BE2C (cell line): ENCODE measurements at regions not wholly inside any gene's neighbourhood (a gene's known extent, or its start where the extent isn't known, plus 50 kb on each side); places are given as distances from the start of the nearest gene placed in this dataset.

Experiments used
- DNase-seq: peaks from one replicate; pipeline ENCODE4 v3.0.0-alpha.2; 2020
- H3K27me3 ChIP-seq: fragments of 250-450 bp; sonication (Bioruptor Pico); 2 replicates; pipeline ENCODE4 v1.5.1; 2020; ENCODE audit warnings: mild to moderate bottlenecking
- H3K36me3 ChIP-seq: fragments of 250-450 bp; sonication (Bioruptor Pico); 2 replicates; pipeline ENCODE4 v1.5.1; 2020; ENCODE audit warnings: mild to moderate bottlenecking
- H3K4me1 ChIP-seq: fragments of 250-450 bp; sonication (Bioruptor Pico); 2 replicates; pipeline ENCODE4 v1.5.1; 2020
- H3K4me3 ChIP-seq: 2 replicates; pipeline ENCODE4 v1.5.1; 2011; ENCODE audit warnings: low read depth, low read length
- H3K9me3 ChIP-seq: fragments of 250-450 bp; sonication (Bioruptor Pico); 2 replicates; pipeline ENCODE4 v1.5.1; 2020
- TF ChIP-seq, protein P1 (sequence below): IDR thresholded peaks from 2 replicates; pipeline ENCODE4 v1.5.1; 2012; ENCODE audit warnings: mild to moderate bottlenecking, low read depth, low read length

- Histone ChIP-seq H3K9me3 (no peaks in the 10 kb centered on the region), H3K4me3 (no peak overlapping the region), H3K36me3 (no peaks in the 10 kb centered on the region), H3K4me1 (no peaks in the 10 kb centered on the region), H3K27me3 (no peaks in the 10 kb centered on the region)
- no peak for DNase-seq
- TF ChIP-seq, protein P1, sequence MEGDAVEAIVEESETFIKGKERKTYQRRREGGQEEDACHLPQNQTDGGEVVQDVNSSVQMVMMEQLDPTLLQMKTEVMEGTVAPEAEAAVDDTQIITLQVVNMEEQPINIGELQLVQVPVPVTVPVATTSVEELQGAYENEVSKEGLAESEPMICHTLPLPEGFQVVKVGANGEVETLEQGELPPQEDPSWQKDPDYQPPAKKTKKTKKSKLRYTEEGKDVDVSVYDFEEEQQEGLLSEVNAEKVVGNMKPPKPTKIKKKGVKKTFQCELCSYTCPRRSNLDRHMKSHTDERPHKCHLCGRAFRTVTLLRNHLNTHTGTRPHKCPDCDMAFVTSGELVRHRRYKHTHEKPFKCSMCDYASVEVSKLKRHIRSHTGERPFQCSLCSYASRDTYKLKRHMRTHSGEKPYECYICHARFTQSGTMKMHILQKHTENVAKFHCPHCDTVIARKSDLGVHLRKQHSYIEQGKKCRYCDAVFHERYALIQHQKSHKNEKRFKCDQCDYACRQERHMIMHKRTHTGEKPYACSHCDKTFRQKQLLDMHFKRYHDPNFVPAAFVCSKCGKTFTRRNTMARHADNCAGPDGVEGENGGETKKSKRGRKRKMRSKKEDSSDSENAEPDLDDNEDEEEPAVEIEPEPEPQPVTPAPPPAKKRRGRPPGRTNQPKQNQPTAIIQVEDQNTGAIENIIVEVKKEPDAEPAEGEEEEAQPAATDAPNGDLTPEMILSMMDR, result no peak
These were observed 69.7 kb upstream of the ADCY2 start for GRCh38 chr5:7325975-7326913.

DNA sequence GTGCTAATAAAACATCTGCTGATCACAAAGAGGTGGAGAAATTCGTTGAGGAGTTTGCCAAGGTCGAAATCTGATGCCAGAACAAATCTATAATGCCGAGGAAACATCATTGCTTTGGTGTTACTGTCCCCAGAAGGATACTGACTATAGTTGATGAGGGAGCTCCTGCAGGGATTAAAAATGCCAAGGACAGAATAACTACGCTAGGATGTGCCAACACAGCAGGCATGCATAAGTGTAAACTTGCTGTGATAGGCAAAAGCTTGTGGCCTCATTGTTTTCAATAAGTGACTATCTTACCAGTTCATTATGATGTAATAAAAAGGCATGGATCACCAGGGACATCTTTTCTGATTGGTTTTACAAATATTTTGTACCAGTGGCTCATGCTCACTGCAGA, 66.8 kb upstream of the ADCY2 start:
- Histone ChIP-seq H3K9me3 (no peaks in the 10 kb centered on the region), H3K4me1 (no peaks in the 10 kb centered on the region), H3K4me3 (no peak overlapping the region), H3K27me3 (no peaks in the 10 kb centered on the region), H3K36me3 (no peaks in the 10 kb centered on the region)
- TF ChIP-seq, protein P1, result no peak
- DNase-seq, result no peak

GRCh38 chr5:7329712-7330111, 66.2 kb upstream of the ADCY2 start:
- TF ChIP-seq, protein P1, result no peak
- Histone ChIP-seq H3K27me3 (no peaks in the 10 kb centered on the region), H3K36me3 (no peaks in the 10 kb centered on the region), H3K4me1 (no peaks in the 10 kb centered on the region), H3K9me3 (no peaks in the 10 kb centered on the region), H3K4me3 (no peak overlapping the region)
- DNase-seq, result no peak

- TF ChIP-seq, protein P1, result no peak
- no peaks in the 10 kb centered on the region for H3K27me3 ChIP-seq
- H3K9me3 ChIP-seq, result no peaks in the 10 kb centered on the region
- DNase-seq, result no peak
- no peak overlapping the region for H3K4me3 ChIP-seq
- H3K36me3 ChIP-seq, result no peaks in the 10 kb centered on the region
- H3K4me1 ChIP-seq, result no peaks in the 10 kb centered on the region
These were observed 65.7 kb upstream of the ADCY2 start for GRCh38 chr5:7330256-7330655.

- no peak for DNase-seq
- Histone ChIP-seq H3K27me3 (no peaks in the 10 kb centered on the region), H3K4me1 (no peaks in the 10 kb centered on the region), H3K4me3 (no peak overlapping the region), H3K36me3 (no peaks in the 10 kb centered on the region), H3K9me3 (no peaks in the 10 kb centered on the region)
- TF ChIP-seq, protein P1, result no peak
These were observed 64.8 kb upstream of the ADCY2 start for GRCh38 chr5:7331131-7331530.
